ENCODE measurements at regions not wholly inside any gene's neighbourhood (a gene's known extent, or its start where the extent isn't known, plus 50 kb on each side); places are given as distances from the start of the nearest gene placed in this dataset.

DNA sequence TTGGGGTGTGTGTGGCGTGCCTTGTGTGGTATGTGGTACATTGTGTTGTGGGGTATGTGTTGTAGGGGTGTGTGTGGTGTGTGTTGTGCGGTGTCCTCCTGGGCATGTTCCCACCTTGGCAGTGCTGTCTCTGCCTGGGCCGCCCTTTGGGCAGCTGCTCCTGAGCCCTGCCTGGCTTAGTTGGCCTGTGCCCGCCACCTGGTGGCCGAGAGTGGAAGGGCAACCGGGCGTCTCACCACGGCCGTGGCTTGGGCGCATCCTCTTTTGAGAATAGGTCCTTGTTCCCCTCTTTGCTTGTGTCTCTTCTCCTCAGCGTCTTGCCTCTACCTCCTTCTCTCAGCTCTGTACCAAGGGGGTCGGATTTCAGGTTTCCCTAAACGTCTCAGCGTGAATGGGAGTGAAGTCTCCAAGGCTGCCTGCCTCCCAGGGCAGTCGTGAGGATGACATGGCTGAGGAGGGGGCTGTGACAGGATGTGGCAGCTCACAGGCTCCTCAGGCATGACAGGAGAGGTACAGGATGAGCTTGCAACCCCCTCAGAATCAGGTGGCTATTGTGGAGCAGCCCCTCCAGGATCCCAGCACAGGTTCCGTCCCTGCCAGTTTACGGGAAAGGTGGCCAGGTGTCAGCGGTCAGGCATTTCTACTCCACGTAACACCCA lies 98.4 kb upstream of the PODXL start:
- ATAC-seq (ENCODE audit: low read depth) (peak; percentile 100), DNase-seq (peak; percentile 72)
- dilution Hi-C loops (cut with HindIII; ENCODE audit: low sequenced_read_pairs, unreplicated experiment), result no loop called here
- intact Hi-C loops (cut with micrococcal nuclease), result loop anchor here (1.0 to 5.0 kb wide), 3 partner anchors 96 to 547 kb away; no protein-coding TSS in a partner anchor
- Histone ChIP-seq H3K23ac (ENCODE audit: low read depth, low read length) (no peak overlapping the region; the same call in none of the 2 replicates), H4K20me1 (ENCODE audit: insufficient read depth, low read length) (no peaks in the 10 kb centered on the region), H4K5ac (ENCODE audit: low read depth, low read length) (no peak overlapping the region), H2AK5ac (ENCODE audit: low read depth, low read length) (peak overlapping the region; percentile 96; the same call in 1 of the 2 replicates), H3K56ac (ENCODE audit: extremely low read depth, insufficient read depth, low read length) (no peak overlapping the region), H3K27me3 (ENCODE audit: control insufficient read depth, insufficient read depth, low read length) (peaks cover 2% of the 10 kb centered on the region; the same call in 1 of the 2 replicates), H2AFZ (replicated peaks; ENCODE audit: low read length, poor library complexity) (peak overlapping the region; percentile 92), H3K9ac (ENCODE audit: low read depth, low read length) (no peak overlapping the region), H2BK5ac (ENCODE audit: low read depth, low read length, poor library complexity, severe bottlenecking) (peak overlapping the region; percentile 93), H4K91ac (ENCODE audit: insufficient read depth, low read depth, low read length) (no peak overlapping the region), H3K14ac (replicated peaks; ENCODE audit: low read depth, low read length) (0 out of 2 replicates have a peak overlapping the region, but pooled peaks have one; percentile 83), H3K4ac (ENCODE audit: low read depth, low read length) (peak overlapping the region; percentile 57), H3K9me3 (ENCODE audit: control insufficient read depth, insufficient read depth, low read length) (no peaks in the 10 kb centered on the region), H2AK9ac (replicated peaks; ENCODE audit: low read depth, low read length, poor library complexity) (peak overlapping the region; percentile 93), H3K4me1 (ENCODE audit: control insufficient read depth, insufficient read depth, low read length) (no peaks in the 10 kb centered on the region), H3K9me1 (ENCODE audit: insufficient read depth, low read length) (peaks cover 11% of the 10 kb centered on the region), H2BK20ac (ENCODE audit: low read depth, low read length) (peak overlapping the region; percentile 55), H3K4me2 (ENCODE audit: low read depth, low read length) (no peak overlapping the region), H2BK120ac (ENCODE audit: low read depth, low read length) (peak overlapping the region; percentile 78), H3K27ac (ENCODE audit: insufficient read depth, low read length) (no peak overlapping the region), H3K4me3 (ENCODE audit: insufficient read depth, low read depth, low read length) (no peak overlapping the region), H2BK15ac (ENCODE audit: low read depth, low read length) (0 out of 3 replicates have a peak overlapping the region, but pooled peaks have one; percentile 29), H3K79me1 (ENCODE audit: low read depth in 1 of 2, low read length in 2 of 2) (peaks cover 0 to 8% of the 10 kb centered on the region in 2 experiments; a peak in 1 of 4 replicates), H4K8ac (ENCODE audit: low read depth in 2 of 2, low read length in 2 of 2) (peak overlapping the region in 1 of 2 experiments; percentile 77; a peak in 1 of 4 replicates), H3K36me3 (ENCODE audit: control insufficient read depth, insufficient read depth, low read length) (no peaks in the 10 kb centered on the region), H3K18ac (ENCODE audit: low read depth, low read length) (no peak overlapping the region)
- 0% methylated on average over 4 of the region's 19 CpGs; no CpG with 5 or more reads in 1 of the 2 experiments for WGBS, 2 experiments (ENCODE audit: extremely low coverage in 2 of 2, insufficient read length in 1 of 2)
- ChIA-PET CTCF (interaction anchor here (0.6 to 2.5 kb wide), 5 partner anchors 50 to 154 kb away, joined by 3 to 6 read pairs (median 4); no protein-coding TSS in a partner anchor), POLR2A (ENCODE audit: unreplicated experiment) (no interaction called here)
- no TSS peak for BruUV-seq (replicated peaks)
- no peak for TF ChIP-seq MAFK (IDR thresholded peaks at IDR 0.05; ENCODE audit: low read depth, low read length)
- no peak for TF ChIP-seq MAZ (IDR thresholded peaks at IDR 0.05; ENCODE audit: borderline replicate concordance, low read depth, low read length)
- no peak for TF ChIP-seq FOS (IDR thresholded peaks at IDR 0.05; ENCODE audit: low read depth, low read length)
- TF ChIP-seq RFX5 (IDR thresholded peaks at IDR 0.05; ENCODE audit: low read depth, low read length), result no peak
- TF ChIP-seq CEBPB (IDR thresholded peaks at IDR 0.05; ENCODE audit: low read depth, low read length), result no peak
- no peak for TF ChIP-seq ELK1 (IDR thresholded peaks at IDR 0.05; ENCODE audit: borderline replicate concordance, low read depth, low read length)
- peak; percentile 98 for TF ChIP-seq SMC3 (IDR thresholded peaks at IDR 0.05; ENCODE audit: low read depth, low read length)
- TF ChIP-seq RAD21 (IDR thresholded peaks at IDR 0.05; ENCODE audit: low read length), result peak; percentile 96
- TF ChIP-seq MXI1 (IDR thresholded peaks at IDR 0.05; ENCODE audit: borderline replicate concordance, low read depth, low read length), result no peak
- peak; percentile 94 for TF ChIP-seq CTCF (conservative IDR thresholded peaks at IDR 0.05; ENCODE audit: low read depth, low read length)
- no peak for TF ChIP-seq RCOR1 (IDR thresholded peaks at IDR 0.05; ENCODE audit: insufficient replicate concordance, low read length)
- TF ChIP-seq, protein P1, sequence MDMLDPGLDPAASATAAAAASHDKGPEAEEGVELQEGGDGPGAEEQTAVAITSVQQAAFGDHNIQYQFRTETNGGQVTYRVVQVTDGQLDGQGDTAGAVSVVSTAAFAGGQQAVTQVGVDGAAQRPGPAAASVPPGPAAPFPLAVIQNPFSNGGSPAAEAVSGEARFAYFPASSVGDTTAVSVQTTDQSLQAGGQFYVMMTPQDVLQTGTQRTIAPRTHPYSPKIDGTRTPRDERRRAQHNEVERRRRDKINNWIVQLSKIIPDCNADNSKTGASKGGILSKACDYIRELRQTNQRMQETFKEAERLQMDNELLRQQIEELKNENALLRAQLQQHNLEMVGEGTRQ (IDR thresholded peaks at IDR 0.05; ENCODE audit: low read depth, low read length), result no peak
- TF ChIP-seq BHLHE40 (IDR thresholded peaks at IDR 0.05; ENCODE audit: low read depth, low read length), result no peak
- TF ChIP-seq POLR2A (IDR thresholded peaks at IDR 0.05; ENCODE audit: low read depth, low read length), result peak; percentile 47
- in situ Hi-C loops (cut with MboI; ENCODE audit: low sequenced_read_pairs), result loop anchor here (5.0 to 10.0 kb wide), 2 partner anchors 110 to 142 kb away; no protein-coding TSS in a partner anchor

Data from IMR-90 (cell line).